ENCODE measurements at regions not wholly inside any gene's neighbourhood (a gene's known extent, or its start where the extent isn't known, plus 50 kb on each side); places are given as distances from the start of the nearest gene placed in this dataset.
A peak's percentile ranks its signal among the peaks of the same experiment; 100 is the strongest.
"Not testable (repeated sequence)": the region's sequence is repeated elsewhere in the genome, so short reads cannot be mapped to it uniquely, and the experiment has no call there.

DNA sequence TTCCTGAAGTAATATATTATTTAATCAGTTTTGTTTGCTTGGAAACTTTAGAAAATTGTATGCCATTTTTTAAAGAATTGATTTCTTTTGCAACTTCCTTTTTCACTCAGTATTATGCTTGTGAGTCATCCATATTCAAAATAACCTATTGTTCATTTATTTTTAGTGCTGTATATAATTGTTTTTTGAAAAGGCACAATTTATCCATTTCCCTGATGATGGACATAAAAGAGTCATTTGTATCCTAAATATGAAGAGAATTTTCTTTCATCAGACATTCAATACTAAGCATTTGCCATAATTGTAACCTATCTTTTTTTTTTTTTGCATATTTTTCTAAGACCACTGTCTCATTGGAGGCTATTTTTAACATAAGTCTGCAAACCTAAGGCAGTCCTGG is 134.1 kb upstream of the SERPINE2 start:
- TF ChIP-seq CTCF (conservative IDR thresholded peaks at IDR 0.05; ENCODE audit: low read length): no peak
- no peak overlapping the region for H3K4me3 ChIP-seq (ENCODE audit: low read length)
- no peak for DNase-seq (ENCODE audit: low read depth)

GRCh38 chr2:224171226-224171625 is 132.1 kb upstream of the SERPINE2 start:
- no peak for TF ChIP-seq CTCF (conservative IDR thresholded peaks at IDR 0.05; ENCODE audit: low read length)
- no peak overlapping the region for H3K4me3 ChIP-seq (ENCODE audit: low read length)
- no peak for DNase-seq (ENCODE audit: low read depth)

GRCh38 chr2:224169847-224170246 is 130.8 kb upstream of the SERPINE2 start:
- no peak for TF ChIP-seq CTCF (conservative IDR thresholded peaks at IDR 0.05; ENCODE audit: low read length)

GRCh38 chr2:224167781-224168180 is 128.7 kb upstream of the SERPINE2 start:
- H3K4me3 ChIP-seq (ENCODE audit: low read length); DNase-seq (ENCODE audit: low read depth): not testable (repeated sequence)

More at GRCh38 chr2:224169847-224170246, 130.8 kb upstream of the SERPINE2 start:
- H3K4me3 ChIP-seq (ENCODE audit: low read length): no peak overlapping the region
- no peak for DNase-seq (ENCODE audit: low read depth)

GRCh38 chr2:224166654-224167053 is 127.6 kb upstream of the SERPINE2 start:
- peak; percentile 75 for DNase-seq (ENCODE audit: low read depth)
- no peak overlapping the region for H3K4me3 ChIP-seq (ENCODE audit: low read length)
- no peak for TF ChIP-seq CTCF (conservative IDR thresholded peaks at IDR 0.05; ENCODE audit: low read length)

DNA sequence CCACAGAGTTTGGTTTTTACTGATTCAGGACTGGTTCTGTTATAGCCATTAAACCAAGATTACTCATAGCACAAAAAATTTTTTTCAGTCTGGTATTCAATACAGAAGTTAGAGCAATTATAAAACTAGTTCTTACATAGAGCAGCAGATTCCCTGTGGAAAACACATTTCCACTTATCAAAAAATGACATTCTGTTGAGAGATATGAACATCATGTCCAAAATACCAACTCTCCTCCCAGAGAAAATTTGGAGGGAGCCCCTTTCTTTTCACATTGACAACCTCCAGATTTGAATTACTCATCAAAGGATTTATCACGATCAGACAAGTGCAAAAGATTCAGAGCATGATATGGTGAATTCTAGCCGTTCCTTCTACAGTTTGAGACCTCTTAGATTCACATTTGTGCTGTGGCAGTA is 126.8 kb upstream of the SERPINE2 start:
- DNase-seq (ENCODE audit: low read depth): peak; percentile 91

DNA sequence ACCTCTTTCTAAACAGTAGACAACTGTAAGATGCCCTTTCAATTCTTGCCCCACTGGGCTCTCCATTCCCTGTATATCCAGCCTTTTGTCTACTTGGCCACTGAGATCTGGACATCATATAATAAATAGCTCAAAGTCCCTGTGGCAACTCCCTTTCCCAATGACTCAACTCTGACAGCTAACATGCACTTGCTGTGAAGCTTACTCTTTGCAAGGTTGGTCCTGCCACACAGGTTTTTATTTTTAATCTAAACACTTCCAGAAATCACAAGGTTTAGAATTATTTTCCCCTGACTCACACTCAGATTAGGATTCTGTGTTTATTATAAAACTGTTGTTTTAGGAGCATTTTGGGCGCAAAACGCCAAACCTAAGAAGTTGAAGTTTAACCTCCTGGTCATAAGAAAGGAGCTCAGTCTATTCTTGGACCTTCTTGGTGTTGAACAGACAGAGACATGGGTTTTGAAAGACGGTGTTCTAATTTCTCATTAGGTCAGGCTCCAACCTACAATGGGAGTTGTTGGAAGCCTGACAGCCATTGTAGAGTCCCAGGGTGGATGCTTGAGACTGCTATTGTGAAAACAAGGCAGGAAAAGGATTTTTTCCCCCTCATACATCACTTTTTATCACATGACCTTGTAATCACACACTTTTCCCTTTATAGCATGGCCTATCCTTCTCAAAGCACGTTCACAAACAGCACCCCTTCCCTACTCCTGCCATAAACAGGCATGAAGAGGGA is 124.7 kb upstream of the SERPINE2 start:
- DNase-seq (ENCODE audit: low read depth): peak; percentile 21
- TF ChIP-seq CTCF (conservative IDR thresholded peaks at IDR 0.05; ENCODE audit: low read length): no peak
- no peak overlapping the region for H3K4me3 ChIP-seq (ENCODE audit: low read length)

More for the DNA sequence above, 126.8 kb upstream of the SERPINE2 start:
- H3K4me3 ChIP-seq (ENCODE audit: low read length): no peak overlapping the region
- TF ChIP-seq CTCF (conservative IDR thresholded peaks at IDR 0.05; ENCODE audit: low read length): no peak

Data from AG10803 (cell line).